ENCODE measurements at regions not wholly inside any gene's neighbourhood (a gene's known extent, or its start where the extent isn't known, plus 50 kb on each side); places are given as distances from the start of the nearest gene placed in this dataset.

DNA sequence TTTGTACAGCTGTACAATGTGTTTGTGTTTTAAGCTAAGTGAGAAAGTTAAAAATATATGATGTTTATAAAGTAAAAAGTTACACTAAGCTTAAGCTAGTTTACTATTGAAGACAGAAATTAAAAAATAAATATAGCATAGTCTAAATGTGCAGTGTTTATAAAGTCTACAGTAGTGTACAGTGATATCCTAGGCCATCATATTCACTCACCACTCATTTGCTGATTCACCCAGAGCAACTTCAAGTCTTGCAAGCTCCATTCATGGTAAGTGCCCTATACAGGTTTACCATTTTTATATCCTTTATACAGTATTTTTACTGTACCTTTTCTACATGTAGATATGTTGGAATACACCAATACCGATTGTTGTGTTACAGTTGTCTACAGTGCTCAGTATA lies 553.2 kb upstream of the TBL1XR1 start:
- Histone ChIP-seq H3K4me1 (peaks cover 0 to 11% of the 10 kb centered on the region in 2 donors), H3K4me3 (no peak overlapping the region), H3K27me3 (no peaks in the 10 kb centered on the region), H3K36me3 (no peaks in the 10 kb centered on the region), H3K27ac (no peak overlapping the region), H3K9me3 (no peaks in the 10 kb centered on the region)
- DNase-seq (ENCODE audit: low spot score in 2 of 2): no peak
- intact Hi-C loops (cut with DNase I): no loop called here
- no peak for TF ChIP-seq CTCF (IDR thresholded peaks at IDR 0.05)

GRCh38 chr3:177751770-177752169 lies 554.5 kb upstream of the TBL1XR1 start:
- intact Hi-C loops (cut with DNase I): no loop called here
- no peak for DNase-seq (ENCODE audit: low spot score in 2 of 2)
- TF ChIP-seq CTCF (IDR thresholded peaks at IDR 0.05): no peak
- no peaks in the 10 kb centered on the region for H3K27me3 ChIP-seq
- H3K4me1 ChIP-seq: peaks cover 0 to 11% of the 10 kb centered on the region in 2 donors
- no peaks in the 10 kb centered on the region for H3K9me3 ChIP-seq
- H3K27ac ChIP-seq: no peak overlapping the region
- no peaks in the 10 kb centered on the region for H3K36me3 ChIP-seq
- H3K4me3 ChIP-seq: no peak overlapping the region

DNA sequence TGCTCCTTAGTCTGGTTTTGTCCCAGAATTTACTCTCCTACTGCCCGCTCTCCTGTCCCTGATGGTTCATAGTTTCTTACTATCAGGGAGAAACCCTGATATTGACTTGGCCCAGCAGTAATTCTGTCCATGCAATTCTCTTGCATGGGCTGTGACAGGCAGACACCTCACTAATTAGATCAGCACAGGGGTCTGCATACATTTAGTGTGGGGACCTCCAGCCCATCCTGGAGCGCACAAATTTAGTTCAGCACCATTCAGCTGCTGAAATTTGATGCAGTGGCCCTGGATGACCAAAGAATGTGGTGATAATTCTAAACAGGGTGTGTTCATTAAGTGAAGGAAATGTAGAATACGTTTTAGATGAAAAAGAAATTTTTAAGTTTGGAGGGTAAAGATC lies 555.5 kb upstream of the TBL1XR1 start:
- no peak for TF ChIP-seq CTCF (IDR thresholded peaks at IDR 0.05)
- no peaks in the 10 kb centered on the region for H3K9me3 ChIP-seq
- no peaks in the 10 kb centered on the region for H3K36me3 ChIP-seq
- intact Hi-C loops (cut with DNase I): no loop called here
- H3K27me3 ChIP-seq: no peaks in the 10 kb centered on the region
- H3K4me3 ChIP-seq: no peak overlapping the region
- H3K27ac ChIP-seq: no peak overlapping the region
- no peak for DNase-seq (ENCODE audit: low spot score in 2 of 2)
- H3K4me1 ChIP-seq: peaks cover 0 to 11% of the 10 kb centered on the region in 2 donors

DNA sequence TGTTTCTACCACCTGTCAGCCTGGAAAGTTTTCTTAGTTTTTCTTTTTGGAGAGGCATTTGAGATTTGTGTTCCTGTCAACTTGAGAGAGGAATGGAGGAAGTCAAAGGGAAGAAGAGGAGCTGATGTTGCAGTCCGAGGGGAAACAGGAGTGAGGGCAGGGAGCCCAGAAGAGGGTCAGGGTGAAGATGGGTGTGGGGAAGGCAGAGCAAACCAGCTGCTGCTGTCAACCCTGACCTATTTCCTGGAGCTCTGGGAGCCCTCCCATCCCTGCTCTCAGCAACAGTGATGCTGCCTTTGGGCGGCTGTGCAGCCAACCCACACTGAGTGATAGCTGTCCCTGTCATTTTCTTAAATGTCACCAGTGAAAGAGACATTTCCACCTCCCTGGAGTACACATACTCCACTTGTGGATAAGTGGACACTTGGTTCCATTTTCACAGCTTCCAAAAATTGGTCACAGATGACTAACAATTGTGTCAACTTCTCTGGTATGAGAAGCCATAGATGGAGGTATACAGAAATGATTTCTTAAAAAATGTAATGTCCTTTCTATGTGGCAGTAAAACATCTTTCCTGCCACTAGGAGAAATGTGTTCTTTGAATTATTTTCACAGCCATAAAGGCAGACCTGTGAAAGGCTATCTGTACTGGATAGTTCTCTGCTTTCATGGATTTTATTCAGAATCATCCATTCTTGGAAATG lies 556.3 kb upstream of the TBL1XR1 start:
- Histone ChIP-seq H3K9me3 (no peaks in the 10 kb centered on the region), H3K36me3 (no peaks in the 10 kb centered on the region), H3K4me3 (no peak overlapping the region), H3K4me1 (peaks cover 0 to 11% of the 10 kb centered on the region in 2 donors), H3K27ac (peak overlapping the region; percentile 32 to 54), H3K27me3 (no peaks in the 10 kb centered on the region)
- no peak for DNase-seq (ENCODE audit: low spot score in 2 of 2)
- intact Hi-C loops (cut with DNase I): no loop called here
- TF ChIP-seq CTCF (IDR thresholded peaks at IDR 0.05): no peak

DNA sequence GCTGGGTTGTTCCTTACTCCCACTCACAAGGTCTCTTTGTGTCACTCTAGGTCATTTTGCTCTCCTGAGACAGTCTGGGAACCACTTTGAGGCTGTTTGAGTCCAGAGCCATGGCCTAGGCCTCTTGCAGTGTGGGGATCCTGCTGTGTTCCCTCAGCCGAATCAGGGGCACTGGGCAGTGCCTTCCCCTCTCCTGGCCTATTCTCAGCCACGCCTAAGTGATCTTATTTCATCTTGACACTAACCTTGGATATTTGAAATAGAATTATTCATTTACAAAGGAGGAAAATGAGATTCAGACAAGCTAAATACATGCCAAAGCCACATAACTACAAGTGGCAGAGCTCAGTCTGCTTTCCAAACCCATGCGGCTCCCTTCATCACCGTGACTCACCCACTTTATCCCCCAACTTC lies 557.2 kb upstream of the TBL1XR1 start:
- no peaks in the 10 kb centered on the region for H3K36me3 ChIP-seq
- no peaks in the 10 kb centered on the region for H3K9me3 ChIP-seq
- H3K27ac ChIP-seq: peak overlapping the region; percentile 32 to 54
- intact Hi-C loops (cut with DNase I): no loop called here
- H3K4me3 ChIP-seq: no peak overlapping the region
- no peak for DNase-seq (ENCODE audit: low spot score in 2 of 2)
- no peak for TF ChIP-seq CTCF (IDR thresholded peaks at IDR 0.05)
- no peaks in the 10 kb centered on the region for H3K27me3 ChIP-seq
- peaks cover 0 to 18% of the 10 kb centered on the region in 2 donors for H3K4me1 ChIP-seq

GRCh38 chr3:177758126-177758525 lies 560.8 kb upstream of the TBL1XR1 start:
- H3K9me3 ChIP-seq: no peaks in the 10 kb centered on the region
- intact Hi-C loops (cut with DNase I): no loop called here
- peaks cover 0 to 20% of the 10 kb centered on the region in 2 donors for H3K4me1 ChIP-seq
- H3K36me3 ChIP-seq: no peaks in the 10 kb centered on the region
- no peak for TF ChIP-seq CTCF (IDR thresholded peaks at IDR 0.05)
- DNase-seq (ENCODE audit: low spot score in 2 of 2): no peak
- H3K27ac ChIP-seq: no peak overlapping the region
- H3K27me3 ChIP-seq: no peaks in the 10 kb centered on the region
- H3K4me3 ChIP-seq: no peak overlapping the region

Measured in ascending aorta (tissue), 2 donors.